DMS53 treated with DMSO at 0.1 percent for 48 hours (cell line): ENCODE measurements at regions not wholly inside any gene's neighbourhood (a gene's known extent, or its start where the extent isn't known, plus 50 kb on each side); places are given as distances from the start of the nearest gene placed in this dataset.
A peak's percentile ranks its signal among the peaks of the same experiment; 100 is the strongest.

ENCODE experiments used
- DNase-seq: peaks from one replicate; lab custom pipeline; 2025; ENCODE audit not compliant: unreplicated experiment; lab: John Stamatoyannopoulos, UW

GRCh38 chr16:73504591-73505575, 457.0 kb upstream of the ZFHX3 start:
- no peak for DNase-seq

- no peak for DNase-seq
These were observed 455.2 kb upstream of the ZFHX3 start for GRCh38 chr16:73503093-73503492.

GRCh38 chr16:73499276-73499675, 451.3 kb upstream of the ZFHX3 start:
- no peak for DNase-seq

GRCh38 chr16:73485880-73486279, 438.0 kb upstream of the ZFHX3 start:
- no peak for DNase-seq

GRCh38 chr16:73483934-73484711, 436.2 kb upstream of the ZFHX3 start:
- no peak for DNase-seq

- no peak for DNase-seq
These were observed 435.3 kb upstream of the ZFHX3 start for GRCh38 chr16:73483076-73483791.

GRCh38 chr16:73482310-73482709, 434.4 kb upstream of the ZFHX3 start:
- no peak for DNase-seq

- DNase-seq, result no peak
These were observed 432.5 kb upstream of the ZFHX3 start for GRCh38 chr16:73480381-73480780.

GRCh38 chr16:73473713-73474112, 425.8 kb upstream of the ZFHX3 start:
- no peak for DNase-seq

GRCh38 chr16:73464834-73465233, 416.9 kb upstream of the ZFHX3 start:
- DNase-seq, result no peak

GRCh38 chr16:73459586-73459985, 411.7 kb upstream of the ZFHX3 start:
- no peak for DNase-seq

- DNase-seq, result no peak
These were observed 409.9 kb upstream of the ZFHX3 start for GRCh38 chr16:73457851-73458250.

- no peak for DNase-seq
These were observed 401.0 kb upstream of the ZFHX3 start for GRCh38 chr16:73448970-73449369.

- no peak for DNase-seq
These were observed 399.9 kb upstream of the ZFHX3 start for GRCh38 chr16:73447846-73448245.

GRCh38 chr16:73434621-73435020, 386.7 kb upstream of the ZFHX3 start:
- peak; percentile 52 for DNase-seq

GRCh38 chr16:73433731-73434307, 385.9 kb upstream of the ZFHX3 start:
- DNase-seq, result no peak

- no peak for DNase-seq
These were observed 385.2 kb upstream of the ZFHX3 start for GRCh38 chr16:73432850-73433730.

GRCh38 chr16:73430138-73430537, 382.2 kb upstream of the ZFHX3 start:
- no peak for DNase-seq

- no peak for DNase-seq
These were observed 380.2 kb upstream of the ZFHX3 start for GRCh38 chr16:73428121-73428520.

GRCh38 chr16:73427164-73427563, 379.2 kb upstream of the ZFHX3 start:
- DNase-seq, result no peak
